Endothelial cell of umbilical vein (primary cell): ENCODE measurements at regions not wholly inside any gene's neighbourhood (a gene's known extent, or its start where the extent isn't known, plus 50 kb on each side); places are given as distances from the start of the nearest gene placed in this dataset.

ENCODE experiments used
- BruUV-seq: library from RNA; stranded (reverse); fragments of 400-500 nt; replicated peaks from 2 replicates; lab custom pipeline; 2021; lab: Mats Ljungman, UMichigan
- CTCF ChIA-PET: fragments of 300-600, 350-600 bp; sonication (Branson Sonifier 250); formaldehyde crosslinking; loops from one replicate; lab custom pipeline; 2021; ENCODE audit warnings: antibody characterized with exemption, inconsistent platforms; lab: Charles Lee
- POLR2A ChIA-PET: fragments of 300-600, 350-600 bp; sonication (Branson Sonifier 250); formaldehyde crosslinking; loops from one replicate; lab custom pipeline; 2021; ENCODE audit warnings: antibody characterized with exemption, inconsistent platforms; lab: Charles Lee
- DNase-seq: peaks from one replicate; pipeline ENCODE4 v3.0.0-alpha.2; 2011; ENCODE audit warnings: low read depth, low spot score
- FAIRE-seq: peaks from 2 replicates; lab custom pipeline; 2011; peaks lifted over from hg19 to GRCh38; lab: Jason Lieb, UNC
- H2AFZ ChIP-seq: 2 replicates; pipeline ENCODE4 v1.6.0; 2012; ENCODE audit warnings: low read depth, low read length, control low read depth, inconsistent platforms
- H3K27ac ChIP-seq: 2 replicates; pipeline ENCODE4 v1.5.1; 2011; ENCODE audit warnings: low read depth, mild to moderate bottlenecking, control low read depth, low read length, moderate library complexity; ENCODE audit not compliant: insufficient read depth
- H3K27me3 ChIP-seq, 2 experiments: 2 replicates each; pipeline versions ENCODE4 v1.6.0 to v1.6.1; 2011; ENCODE audit warnings: low read length in 2 of 2, mixed read lengths in 1 of 2; ENCODE audit not compliant: control insufficient read depth in 2 of 2, insufficient read depth in 2 of 2
- H3K36me3 ChIP-seq, 2 experiments: 2 replicates in 1 of 2; 3 replicates in 1 of 2; pipeline ENCODE4 v1.5.1; 2011; ENCODE audit warnings: low read length in 2 of 2, mild to moderate bottlenecking in 1 of 2, moderate library complexity in 1 of 2; ENCODE audit not compliant: control insufficient read depth in 2 of 2, insufficient read depth in 2 of 2; ENCODE audit errors: extremely low read depth in 1 of 2
- H3K4me1 ChIP-seq: 3 replicates; pipeline ENCODE4 v1.5.1; 2011; ENCODE audit warnings: mild to moderate bottlenecking, low read length; ENCODE audit not compliant: control insufficient read depth, insufficient read depth; ENCODE audit errors: extremely low read depth
- H3K4me2 ChIP-seq: 2 replicates; pipeline ENCODE4 v1.6.1; 2011; ENCODE audit warnings: low read length, control low read depth, mixed read lengths; ENCODE audit not compliant: insufficient read depth
- H3K4me3 ChIP-seq, 3 experiments: fragments of 200-600 bp in 1 of 3; sonication (generic), shearing (Covaris generic) in 1 of 3; replicated peaks in 1 of 3; 2 replicates each; pipeline ENCODE4 v1.5.1; 2011 to 2016; ENCODE audit warnings: control low read depth in 3 of 3, low read length in 3 of 3, mild to moderate bottlenecking in 2 of 3, inconsistent platforms in 1 of 3, low read depth in 1 of 3, moderate library complexity in 1 of 3; ENCODE audit not compliant: insufficient read depth in 1 of 3
- H3K79me2 ChIP-seq: 2 replicates; pipeline ENCODE4 v1.6.0; 2012; ENCODE audit warnings: low read length, inconsistent platforms; ENCODE audit not compliant: control insufficient read depth, insufficient read depth
- H3K9ac ChIP-seq: replicated peaks from 2 replicates; pipeline ENCODE3; 2011; ENCODE audit warnings: low read length, control low read depth; ENCODE audit not compliant: insufficient read depth; ENCODE audit errors: extremely low read depth
- H3K9me1 ChIP-seq: replicated peaks from 3 replicates; pipeline ENCODE4 v1.6.0; 2011; ENCODE audit warnings: mild to moderate bottlenecking, low read length; ENCODE audit not compliant: control insufficient read depth, insufficient read depth; ENCODE audit errors: extremely low read depth
- H3K9me3 ChIP-seq: replicated peaks from 2 replicates; pipeline ENCODE4 v1.5.1; 2012; ENCODE audit warnings: low read length, inconsistent platforms; ENCODE audit not compliant: control insufficient read depth, insufficient read depth
- H4K20me1 ChIP-seq: replicated peaks from 2 replicates; pipeline ENCODE3; 2011; ENCODE audit warnings: mild to moderate bottlenecking, low read length; ENCODE audit not compliant: control insufficient read depth, insufficient read depth; ENCODE audit errors: extremely low read depth
- CTCF ChIP-seq, 2 donors: IDR thresholded peaks; 1 replicate in 1 of 2; 2 replicates in 1 of 2; pipeline ENCODE4 v1.5.1; 2011; ENCODE audit warnings: low read length in 2 of 2, mild to moderate bottlenecking in 2 of 2, moderate library complexity in 2 of 2, control low read depth in 1 of 2, inconsistent platforms in 1 of 2, low read depth in 1 of 2; ENCODE audit not compliant: insufficient read depth in 1 of 2; ENCODE audit errors: extremely low read depth in 1 of 2
- EZH2 ChIP-seq: IDR thresholded peaks from 2 replicates; pipeline ENCODE4 v1.6.1; 2012; ENCODE audit warnings: borderline replicate concordance, low read depth, mild to moderate bottlenecking, moderate library complexity, low read length, inconsistent platforms; ENCODE audit not compliant: severe bottlenecking
- FOS ChIP-seq: IDR thresholded peaks from 2 replicates; pipeline ENCODE4 v1.6.1; 2011; ENCODE audit warnings: mild to moderate bottlenecking, low read length, moderate library complexity, borderline replicate concordance; ENCODE audit not compliant: insufficient read depth
- GATA2 ChIP-seq: IDR thresholded peaks from 2 replicates; pipeline ENCODE4 v1.7.0; 2011; ENCODE audit warnings: low read depth, mild to moderate bottlenecking, moderate library complexity, mixed read lengths, low read length; ENCODE audit not compliant: insufficient read length, insufficient read depth
- JUN ChIP-seq: IDR thresholded peaks from 2 replicates; pipeline ENCODE4 v1.6.1; 2011; ENCODE audit warnings: borderline replicate concordance, low read depth; ENCODE audit not compliant: insufficient read length, insufficient read depth
- MAX ChIP-seq: IDR thresholded peaks from 2 replicates; pipeline ENCODE4 v1.6.1; 2011; ENCODE audit not compliant: insufficient read depth, insufficient read length
- MYC ChIP-seq: IDR thresholded peaks from one replicate; pipeline ENCODE4 v1.6.1; 2011; ENCODE audit warnings: mild to moderate bottlenecking, low read depth, low read length
- POLR2A ChIP-seq: IDR thresholded peaks from 2 replicates; pipeline ENCODE4 v1.6.1; 2012; ENCODE audit warnings: low read depth, mild to moderate bottlenecking, control low read depth, low read length
- POLR2AphosphoS5 ChIP-seq: IDR thresholded peaks from 2 replicates; pipeline ENCODE4 v1.6.1; 2012; ENCODE audit warnings: low read depth, mild to moderate bottlenecking, control low read depth, low read length, moderate library complexity; ENCODE audit not compliant: insufficient read depth
- dilution Hi-C: fragments of 300-500 bp; cut with MboI; formaldehyde crosslinking; loops from one replicate; pipeline ENCODE4 v1.15.0; 2019; ENCODE audit warnings: low sequenced_read_pairs; ENCODE audit not compliant: extremely low pct_ligation_motif_present
- intact Hi-C: fragments of 100-400 bp; cut with micrococcal nuclease; formaldehyde crosslinking; loops from one replicate; pipeline ENCODE4 v1.10.0; 2022

- intact Hi-C loops = loop anchor here (1.0 kb wide), 1 partner anchor 12 kb away; no protein-coding TSS in a partner anchor
- peaks cover 17% of the 10 kb centered on the region for H3K4me1 ChIP-seq
- no peaks in the 10 kb centered on the region for H4K20me1 ChIP-seq
- no peaks in the 10 kb centered on the region for H3K79me2 ChIP-seq
- no peaks in the 10 kb centered on the region for H3K36me3 ChIP-seq
- POLR2A ChIA-PET = interaction anchor here (0.7 kb wide), 1 partner anchor 64 kb away, joined by 3 read pairs; no protein-coding TSS in a partner anchor
- H2AFZ ChIP-seq = no peak overlapping the region
- DNase-seq (peak; percentile 50), FAIRE-seq (peak; percentile 35)
- H3K4me3 ChIP-seq = no peak overlapping the region
- H3K9me1 ChIP-seq = no peaks in the 10 kb centered on the region
- BruUV-seq = no TSS peak
- no peaks in the 10 kb centered on the region for H3K27me3 ChIP-seq
- H3K27ac ChIP-seq = no peak overlapping the region
- CTCF ChIA-PET = interaction anchor here (1.0 to 1.6 kb wide), 5 partner anchors 16 to 251 kb away, joined by 3 to 11 read pairs (median 4); partner anchors contain the start of gene JADE1
- H3K9ac ChIP-seq = no peak overlapping the region
- TF ChIP-seq MYC (no peak), POLR2AphosphoS5 (no peak), FOS (peak; percentile 42)
- no peaks in the 10 kb centered on the region for H3K9me3 ChIP-seq
- dilution Hi-C loops = no loop called here
- no peak overlapping the region for H3K4me2 ChIP-seq
Measured at GRCh38 chr4:128558896-128559679, 250.4 kb upstream of the JADE1 start.

GRCh38 chr4:128556756-128557155 lies 252.7 kb upstream of the JADE1 start:
- intact Hi-C loops (no loop called here), dilution Hi-C loops (no loop called here)
- no TSS peak for BruUV-seq
- H3K4me1 ChIP-seq = peaks cover 31% of the 10 kb centered on the region
- H2AFZ ChIP-seq = no peak overlapping the region
- no peak for TF ChIP-seq GATA2
- TF ChIP-seq MYC = no peak
- no peak for TF ChIP-seq CTCF (IDR thresholded peaks at IDR 0.05; ENCODE audit: extremely low read depth in 1 of 2, insufficient read depth in 1 of 2, low read depth in 1 of 2, low read length in 2 of 2)
- no peak for TF ChIP-seq MAX
- no peak for TF ChIP-seq POLR2AphosphoS5
- no peak for TF ChIP-seq EZH2
- no peak for TF ChIP-seq JUN
- no peak for TF ChIP-seq FOS
- TF ChIP-seq POLR2A = no peak
- H4K20me1 ChIP-seq = no peaks in the 10 kb centered on the region
- H3K9me1 ChIP-seq = no peaks in the 10 kb centered on the region
- ChIA-PET POLR2A (no interaction called here), CTCF (interaction anchor here (0.8 to 1.4 kb wide), 2 partner anchors 39 to 102 kb away, joined by 3 to 5 read pairs; no protein-coding TSS in a partner anchor)
- H3K27me3 ChIP-seq = no peaks in the 10 kb centered on the region
- no peak overlapping the region for H3K9ac ChIP-seq
- H3K9me3 ChIP-seq = no peaks in the 10 kb centered on the region
- no peaks in the 10 kb centered on the region for H3K36me3 ChIP-seq
- H3K4me2 ChIP-seq = no peak overlapping the region
- no peak for FAIRE-seq
- no peaks in the 10 kb centered on the region for H3K79me2 ChIP-seq
- no peak overlapping the region for H3K27ac ChIP-seq
- no peak overlapping the region for H3K4me3 ChIP-seq
- DNase-seq = no peak
